GM23338 (cell line): ENCODE measurements at regions not wholly inside any gene's neighbourhood (a gene's known extent, or its start where the extent isn't known, plus 50 kb on each side); places are given as distances from the start of the nearest gene placed in this dataset.

Source experiments
- ATAC-seq: fragments of 200-7000 bp; cut with Tn5 transposase; 3 replicates; pipeline ENCODE4 v1.9.1; 2020
- DNase-seq: peaks from one replicate; pipeline ENCODE4 v3.0.0-alpha.2; 2015; ENCODE audit warnings: low spot score
- H2AFZ ChIP-seq: fragments of 200-600 bp; sonication (generic); 2 replicates; pipeline ENCODE4 v1.8.0; 2016; ENCODE audit warnings: antibody characterized with exemption, mild to moderate bottlenecking, moderate library complexity
- H3F3A ChIP-seq: fragments of 200-600 bp; sonication (generic); replicated peaks from 2 replicates; pipeline ENCODE4 v1.8.0; 2017; ENCODE audit warnings: antibody characterized with exemption, mixed run types, low read depth
- H3K27ac ChIP-seq: fragments of 200-600 bp; sonication (generic); 2 replicates; pipeline ENCODE4 v1.6.1; 2016; ENCODE audit warnings: low read depth
- H3K27me3 ChIP-seq: fragments of 200-600 bp; sonication (generic); 2 replicates; pipeline ENCODE4 v1.8.0; 2016; ENCODE audit warnings: mild to moderate bottlenecking, mixed run types, moderate library complexity; ENCODE audit not compliant: insufficient read depth
- H3K36me3 ChIP-seq: fragments of 200-600 bp; sonication (generic); 2 replicates; pipeline ENCODE4 v1.8.0; 2016; ENCODE audit warnings: mild to moderate bottlenecking; ENCODE audit not compliant: insufficient read depth
- H3K4me1 ChIP-seq: fragments of 200-600 bp; sonication (generic); 2 replicates; pipeline ENCODE4 v1.8.0; 2016; ENCODE audit warnings: mild to moderate bottlenecking, moderate library complexity; ENCODE audit not compliant: insufficient read depth
- H3K4me2 ChIP-seq: fragments of 200-600 bp; sonication (generic); 2 replicates; pipeline ENCODE4 v1.7.1; 2017; ENCODE audit warnings: mixed run types
- H3K4me3 ChIP-seq: fragments of 200-600 bp; sonication (generic); 2 replicates; pipeline ENCODE4 v1.6.1; 2016; ENCODE audit warnings: mixed run types
- H3K79me2 ChIP-seq: fragments of 200-600 bp; sonication (generic); replicated peaks from 2 replicates; pipeline ENCODE4 v1.8.0; 2017; ENCODE audit warnings: mild to moderate bottlenecking; ENCODE audit not compliant: insufficient read depth
- H3K9me2 ChIP-seq: fragments of 200-600 bp; sonication (generic); 2 replicates; pipeline ENCODE4 v1.8.0; 2017; ENCODE audit not compliant: insufficient read depth
- H4K20me1 ChIP-seq: fragments of 200-600 bp; sonication (generic); replicated peaks from 2 replicates; pipeline ENCODE4 v1.8.0; 2017; ENCODE audit warnings: mild to moderate bottlenecking; ENCODE audit not compliant: insufficient read depth
- H3K27ac Mint-ChIP-seq: 2 replicates; pipeline ENCODE4 v1.8.0; 2020; ENCODE audit warnings: inconsistent platforms, mild to moderate bottlenecking, moderate library complexity, mixed read lengths
- H3K27me3 Mint-ChIP-seq: 3 replicates; pipeline ENCODE4 v1.8.0; 2022; ENCODE audit warnings: low read depth, mild to moderate bottlenecking, moderate library complexity, mixed read lengths, inconsistent platforms; ENCODE audit not compliant: insufficient read depth, poor library complexity
- H3K36me3 Mint-ChIP-seq: 3 replicates; pipeline ENCODE4 v1.8.0; 2021; ENCODE audit warnings: low read depth, mild to moderate bottlenecking, inconsistent platforms, moderate library complexity, mixed read lengths
- H3K4me1 Mint-ChIP-seq: 3 replicates; pipeline ENCODE4 v1.8.0; 2020; ENCODE audit warnings: mild to moderate bottlenecking, inconsistent platforms, mixed read lengths
- H3K4me3 Mint-ChIP-seq: 3 replicates; pipeline ENCODE4 v1.8.0; 2021; ENCODE audit warnings: moderate library complexity, mild to moderate bottlenecking, inconsistent platforms, mixed read lengths
- H3K9me3 Mint-ChIP-seq: 3 replicates; pipeline ENCODE4 v1.8.0; 2020; ENCODE audit warnings: moderate library complexity, mild to moderate bottlenecking, inconsistent platforms, mixed read lengths
- CREB1 ChIP-seq: fragments of 250-450 bp; sonication (Bioruptor Pico); IDR thresholded peaks from 2 replicates; pipeline ENCODE4 v1.5.0; 2020; ENCODE audit warnings: low read depth, mild to moderate bottlenecking, moderate library complexity
- EZH2phosphoT487 ChIP-seq: fragments of 200-600 bp; sonication (generic); IDR thresholded peaks from one replicate; pipeline ENCODE4 v1.8.1; 2018; ENCODE audit warnings: antibody characterized with exemption; ENCODE audit not compliant: unreplicated experiment
- NANOG ChIP-seq: IDR thresholded peaks from 2 replicates; pipeline ENCODE4 v1.6.1; 2016; ENCODE audit warnings: antibody characterized with exemption, borderline replicate concordance
- POLR2AphosphoS5 ChIP-seq: IDR thresholded peaks from 2 replicates; pipeline ENCODE4 v1.6.1; 2016; ENCODE audit warnings: antibody characterized with exemption, low read depth
- STAT1 ChIP-seq: IDR thresholded peaks from one replicate; pipeline ENCODE4 v1.6.1; 2016; ENCODE audit warnings: antibody characterized with exemption; ENCODE audit not compliant: unreplicated experiment
- ZNF331 ChIP-seq: fragments of 250-450 bp; sonication (Bioruptor Pico); IDR thresholded peaks from 2 replicates; pipeline ENCODE4 v1.5.0; 2020; ENCODE audit warnings: low read depth, mild to moderate bottlenecking, moderate library complexity
- TF ChIP-seq, protein P1 (sequence below): IDR thresholded peaks from 2 replicates; pipeline ENCODE4 v1.6.1; 2016; ENCODE audit warnings: antibody characterized with exemption
- TF ChIP-seq, protein P2 (sequence below), 2 experiments: fragments of 200-600 bp in 1 of 2; sonication (generic) in 1 of 2; conservative IDR thresholded peaks; 2 replicates each; pipeline versions ENCODE4 v1.5.1 to v1.6.1; 2016 to 2017; ENCODE audit warnings: antibody characterized with exemption in 2 of 2, low read depth in 2 of 2, mild to moderate bottlenecking in 2 of 2, moderate library complexity in 1 of 2
- TF ChIP-seq, protein P3 (sequence below): fragments of 250-450 bp; sonication (Bioruptor Pico); IDR thresholded peaks from 2 replicates; pipeline ENCODE4 v1.5.0; 2020; ENCODE audit warnings: mild to moderate bottlenecking, moderate library complexity
- TF ChIP-seq, protein P4 (sequence below): IDR thresholded peaks from one replicate; pipeline ENCODE4 v1.6.1; 2018; ENCODE audit warnings: antibody characterized with exemption; ENCODE audit not compliant: unreplicated experiment

DNA sequence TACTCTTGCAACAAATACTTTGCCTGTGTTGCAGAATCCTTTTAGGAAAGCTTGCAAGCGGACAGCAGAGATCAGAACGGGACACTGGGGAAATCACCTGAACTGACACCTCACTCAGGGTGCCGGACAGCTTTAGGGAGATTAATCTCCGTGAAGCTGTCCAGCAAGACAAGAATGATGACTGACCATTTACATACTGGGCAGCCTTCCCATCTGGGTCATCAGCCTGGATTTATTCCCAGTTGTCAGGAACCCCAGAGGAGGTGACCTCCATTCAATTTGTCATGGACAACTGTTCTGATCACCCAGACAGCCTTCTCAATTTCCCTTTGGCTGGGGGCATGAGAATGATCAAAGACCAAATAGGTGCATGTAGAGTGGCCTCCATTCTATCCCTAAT is 93.0 kb upstream of the EGFL6 start:
- no peak overlapping the region for H2AFZ ChIP-seq
- Mint-ChIP-seq H3K4me1 (peaks cover 6% of the 10 kb centered on the region), H3K4me3 (no peak overlapping the region), H3K9me3 (no peaks in the 10 kb centered on the region), H3K27me3 (peaks cover 2% of the 10 kb centered on the region), H3K27ac (no peak overlapping the region), H3K36me3 (no peaks in the 10 kb centered on the region)
- DNase-seq: no peak
- no peaks in the 10 kb centered on the region for H4K20me1 ChIP-seq
- H3K9me2 ChIP-seq: no peaks in the 10 kb centered on the region
- H3K27me3 ChIP-seq: no peaks in the 10 kb centered on the region
- H3K4me2 ChIP-seq: no peak overlapping the region
- no peak for TF ChIP-seq NANOG
- TF ChIP-seq ZNF331 (CRISPR knock-in tag): no peak
- TF ChIP-seq, protein P1, sequence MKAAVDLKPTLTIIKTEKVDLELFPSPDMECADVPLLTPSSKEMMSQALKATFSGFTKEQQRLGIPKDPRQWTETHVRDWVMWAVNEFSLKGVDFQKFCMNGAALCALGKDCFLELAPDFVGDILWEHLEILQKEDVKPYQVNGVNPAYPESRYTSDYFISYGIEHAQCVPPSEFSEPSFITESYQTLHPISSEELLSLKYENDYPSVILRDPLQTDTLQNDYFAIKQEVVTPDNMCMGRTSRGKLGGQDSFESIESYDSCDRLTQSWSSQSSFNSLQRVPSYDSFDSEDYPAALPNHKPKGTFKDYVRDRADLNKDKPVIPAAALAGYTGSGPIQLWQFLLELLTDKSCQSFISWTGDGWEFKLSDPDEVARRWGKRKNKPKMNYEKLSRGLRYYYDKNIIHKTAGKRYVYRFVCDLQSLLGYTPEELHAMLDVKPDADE: no peak
- no peak overlapping the region for H3K4me3 ChIP-seq
- H3F3A ChIP-seq: no peaks in the 10 kb centered on the region
- no peak overlapping the region for H3K27ac ChIP-seq
- H3K36me3 ChIP-seq: no peaks in the 10 kb centered on the region
- ATAC-seq: no peak
- no peaks in the 10 kb centered on the region for H3K4me1 ChIP-seq
- H3K79me2 ChIP-seq: no peaks in the 10 kb centered on the region

DNA sequence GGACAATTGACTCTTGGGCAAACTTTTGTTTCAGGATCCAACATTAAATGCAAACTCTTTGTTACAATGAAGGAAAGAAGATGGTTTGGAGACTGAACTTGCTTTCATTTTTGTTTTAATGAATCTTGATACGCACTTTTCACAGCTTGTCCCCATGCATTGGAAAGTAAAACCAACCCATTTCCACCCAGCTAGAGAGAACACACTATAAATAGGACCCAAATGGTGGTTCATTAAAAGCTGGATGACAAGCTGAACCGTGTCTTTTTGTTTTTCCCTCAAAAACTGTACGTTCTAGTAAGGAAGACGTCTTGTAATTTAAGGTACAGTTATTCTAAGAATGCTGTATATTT is 95.3 kb upstream of the EGFL6 start:
- Histone ChIP-seq H3K4me2 (no peak overlapping the region), H3K27ac (no peak overlapping the region), H3K4me3 (no peak overlapping the region), H4K20me1 (no peaks in the 10 kb centered on the region), H3K36me3 (no peaks in the 10 kb centered on the region), H3K4me1 (no peaks in the 10 kb centered on the region), H3K79me2 (no peaks in the 10 kb centered on the region), H3K9me2 (no peaks in the 10 kb centered on the region), H2AFZ (no peak overlapping the region), H3K27me3 (no peaks in the 10 kb centered on the region), H3F3A (no peaks in the 10 kb centered on the region)
- Mint-ChIP-seq H3K36me3 (no peaks in the 10 kb centered on the region), H3K4me3 (no peak overlapping the region), H3K27me3 (peaks cover 3% of the 10 kb centered on the region), H3K27ac (no peak overlapping the region), H3K4me1 (peaks cover 12% of the 10 kb centered on the region), H3K9me3 (no peaks in the 10 kb centered on the region)
- ATAC-seq (no peak), DNase-seq (no peak)
- TF ChIP-seq, protein P2, sequence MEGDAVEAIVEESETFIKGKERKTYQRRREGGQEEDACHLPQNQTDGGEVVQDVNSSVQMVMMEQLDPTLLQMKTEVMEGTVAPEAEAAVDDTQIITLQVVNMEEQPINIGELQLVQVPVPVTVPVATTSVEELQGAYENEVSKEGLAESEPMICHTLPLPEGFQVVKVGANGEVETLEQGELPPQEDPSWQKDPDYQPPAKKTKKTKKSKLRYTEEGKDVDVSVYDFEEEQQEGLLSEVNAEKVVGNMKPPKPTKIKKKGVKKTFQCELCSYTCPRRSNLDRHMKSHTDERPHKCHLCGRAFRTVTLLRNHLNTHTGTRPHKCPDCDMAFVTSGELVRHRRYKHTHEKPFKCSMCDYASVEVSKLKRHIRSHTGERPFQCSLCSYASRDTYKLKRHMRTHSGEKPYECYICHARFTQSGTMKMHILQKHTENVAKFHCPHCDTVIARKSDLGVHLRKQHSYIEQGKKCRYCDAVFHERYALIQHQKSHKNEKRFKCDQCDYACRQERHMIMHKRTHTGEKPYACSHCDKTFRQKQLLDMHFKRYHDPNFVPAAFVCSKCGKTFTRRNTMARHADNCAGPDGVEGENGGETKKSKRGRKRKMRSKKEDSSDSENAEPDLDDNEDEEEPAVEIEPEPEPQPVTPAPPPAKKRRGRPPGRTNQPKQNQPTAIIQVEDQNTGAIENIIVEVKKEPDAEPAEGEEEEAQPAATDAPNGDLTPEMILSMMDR (conservative IDR thresholded peaks at IDR 0.05; ENCODE audit: low read depth in 2 of 2): no peak
- TF ChIP-seq, protein P3, sequence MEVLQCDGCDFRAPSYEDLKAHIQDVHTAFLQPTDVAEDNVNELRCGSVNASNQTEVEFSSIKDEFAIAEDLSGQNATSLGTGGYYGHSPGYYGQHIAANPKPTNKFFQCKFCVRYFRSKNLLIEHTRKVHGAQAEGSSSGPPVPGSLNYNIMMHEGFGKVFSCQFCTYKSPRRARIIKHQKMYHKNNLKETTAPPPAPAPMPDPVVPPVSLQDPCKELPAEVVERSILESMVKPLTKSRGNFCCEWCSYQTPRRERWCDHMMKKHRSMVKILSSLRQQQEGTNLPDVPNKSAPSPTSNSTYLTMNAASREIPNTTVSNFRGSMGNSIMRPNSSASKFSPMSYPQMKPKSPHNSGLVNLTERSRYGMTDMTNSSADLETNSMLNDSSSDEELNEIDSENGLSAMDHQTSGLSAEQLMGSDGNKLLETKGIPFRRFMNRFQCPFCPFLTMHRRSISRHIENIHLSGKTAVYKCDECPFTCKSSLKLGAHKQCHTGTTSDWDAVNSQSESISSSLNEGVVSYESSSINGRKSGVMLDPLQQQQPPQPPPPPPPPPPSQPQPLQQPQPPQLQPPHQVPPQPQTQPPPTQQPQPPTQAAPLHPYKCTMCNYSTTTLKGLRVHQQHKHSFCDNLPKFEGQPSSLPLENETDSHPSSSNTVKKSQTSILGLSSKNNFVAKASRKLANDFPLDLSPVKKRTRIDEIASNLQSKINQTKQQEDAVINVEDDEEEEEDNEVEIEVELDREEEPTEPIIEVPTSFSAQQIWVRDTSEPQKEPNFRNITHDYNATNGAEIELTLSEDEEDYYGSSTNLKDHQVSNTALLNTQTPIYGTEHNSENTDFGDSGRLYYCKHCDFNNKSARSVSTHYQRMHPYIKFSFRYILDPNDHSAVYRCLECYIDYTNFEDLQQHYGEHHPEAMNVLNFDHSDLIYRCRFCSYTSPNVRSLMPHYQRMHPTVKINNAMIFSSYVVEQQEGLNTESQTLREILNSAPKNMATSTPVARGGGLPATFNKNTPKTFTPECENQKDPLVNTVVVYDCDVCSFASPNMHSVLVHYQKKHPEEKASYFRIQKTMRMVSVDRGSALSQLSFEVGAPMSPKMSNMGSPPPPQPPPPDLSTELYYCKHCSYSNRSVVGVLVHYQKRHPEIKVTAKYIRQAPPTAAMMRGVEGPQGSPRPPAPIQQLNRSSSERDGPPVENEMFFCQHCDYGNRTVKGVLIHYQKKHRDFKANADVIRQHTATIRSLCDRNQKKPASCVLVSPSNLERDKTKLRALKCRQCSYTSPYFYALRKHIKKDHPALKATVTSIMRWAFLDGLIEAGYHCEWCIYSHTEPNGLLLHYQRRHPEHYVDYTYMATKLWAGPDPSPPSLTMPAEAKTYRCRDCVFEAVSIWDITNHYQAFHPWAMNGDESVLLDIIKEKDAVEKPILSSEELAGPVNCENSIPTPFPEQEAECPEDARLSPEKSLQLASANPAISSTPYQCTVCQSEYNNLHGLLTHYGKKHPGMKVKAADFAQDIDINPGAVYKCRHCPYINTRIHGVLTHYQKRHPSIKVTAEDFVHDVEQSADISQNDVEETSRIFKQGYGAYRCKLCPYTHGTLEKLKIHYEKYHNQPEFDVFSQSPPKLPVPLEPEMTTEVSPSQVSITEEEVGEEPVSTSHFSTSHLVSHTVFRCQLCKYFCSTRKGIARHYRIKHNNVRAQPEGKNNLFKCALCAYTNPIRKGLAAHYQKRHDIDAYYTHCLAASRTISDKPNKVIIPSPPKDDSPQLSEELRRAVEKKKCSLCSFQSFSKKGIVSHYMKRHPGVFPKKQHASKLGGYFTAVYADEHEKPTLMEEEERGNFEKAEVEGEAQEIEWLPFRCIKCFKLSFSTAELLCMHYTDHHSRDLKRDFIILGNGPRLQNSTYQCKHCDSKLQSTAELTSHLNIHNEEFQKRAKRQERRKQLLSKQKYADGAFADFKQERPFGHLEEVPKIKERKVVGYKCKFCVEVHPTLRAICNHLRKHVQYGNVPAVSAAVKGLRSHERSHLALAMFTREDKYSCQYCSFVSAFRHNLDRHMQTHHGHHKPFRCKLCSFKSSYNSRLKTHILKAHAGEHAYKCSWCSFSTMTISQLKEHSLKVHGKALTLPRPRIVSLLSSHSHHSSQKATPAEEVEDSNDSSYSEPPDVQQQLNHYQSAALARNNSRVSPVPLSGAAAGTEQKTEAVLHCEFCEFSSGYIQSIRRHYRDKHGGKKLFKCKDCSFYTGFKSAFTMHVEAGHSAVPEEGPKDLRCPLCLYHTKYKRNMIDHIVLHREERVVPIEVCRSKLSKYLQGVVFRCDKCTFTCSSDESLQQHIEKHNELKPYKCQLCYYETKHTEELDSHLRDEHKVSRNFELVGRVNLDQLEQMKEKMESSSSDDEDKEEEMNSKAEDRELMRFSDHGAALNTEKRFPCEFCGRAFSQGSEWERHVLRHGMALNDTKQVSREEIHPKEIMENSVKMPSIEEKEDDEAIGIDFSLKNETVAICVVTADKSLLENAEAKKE (CRISPR knock-in tag): no peak
- TF ChIP-seq STAT1 (no peak), EZH2phosphoT487 (no peak), NANOG (no peak), CREB1 (CRISPR knock-in tag) (no peak), POLR2AphosphoS5 (no peak)
- TF ChIP-seq, protein P4, sequence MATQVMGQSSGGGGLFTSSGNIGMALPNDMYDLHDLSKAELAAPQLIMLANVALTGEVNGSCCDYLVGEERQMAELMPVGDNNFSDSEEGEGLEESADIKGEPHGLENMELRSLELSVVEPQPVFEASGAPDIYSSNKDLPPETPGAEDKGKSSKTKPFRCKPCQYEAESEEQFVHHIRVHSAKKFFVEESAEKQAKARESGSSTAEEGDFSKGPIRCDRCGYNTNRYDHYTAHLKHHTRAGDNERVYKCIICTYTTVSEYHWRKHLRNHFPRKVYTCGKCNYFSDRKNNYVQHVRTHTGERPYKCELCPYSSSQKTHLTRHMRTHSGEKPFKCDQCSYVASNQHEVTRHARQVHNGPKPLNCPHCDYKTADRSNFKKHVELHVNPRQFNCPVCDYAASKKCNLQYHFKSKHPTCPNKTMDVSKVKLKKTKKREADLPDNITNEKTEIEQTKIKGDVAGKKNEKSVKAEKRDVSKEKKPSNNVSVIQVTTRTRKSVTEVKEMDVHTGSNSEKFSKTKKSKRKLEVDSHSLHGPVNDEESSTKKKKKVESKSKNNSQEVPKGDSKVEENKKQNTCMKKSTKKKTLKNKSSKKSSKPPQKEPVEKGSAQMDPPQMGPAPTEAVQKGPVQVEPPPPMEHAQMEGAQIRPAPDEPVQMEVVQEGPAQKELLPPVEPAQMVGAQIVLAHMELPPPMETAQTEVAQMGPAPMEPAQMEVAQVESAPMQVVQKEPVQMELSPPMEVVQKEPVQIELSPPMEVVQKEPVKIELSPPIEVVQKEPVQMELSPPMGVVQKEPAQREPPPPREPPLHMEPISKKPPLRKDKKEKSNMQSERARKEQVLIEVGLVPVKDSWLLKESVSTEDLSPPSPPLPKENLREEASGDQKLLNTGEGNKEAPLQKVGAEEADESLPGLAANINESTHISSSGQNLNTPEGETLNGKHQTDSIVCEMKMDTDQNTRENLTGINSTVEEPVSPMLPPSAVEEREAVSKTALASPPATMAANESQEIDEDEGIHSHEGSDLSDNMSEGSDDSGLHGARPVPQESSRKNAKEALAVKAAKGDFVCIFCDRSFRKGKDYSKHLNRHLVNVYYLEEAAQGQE: no peak
